Vagina (tissue), 2 donors: ENCODE measurements at regions not wholly inside any gene's neighbourhood (a gene's known extent, or its start where the extent isn't known, plus 50 kb on each side); places are given as distances from the start of the nearest gene placed in this dataset.

Experiments
- DNase-seq, 2 donors: peaks; one replicate each; pipeline ENCODE4 v3.0.0-alpha.2; 2017; ENCODE audit errors: extremely low spot score in 2 of 2
- H3K27ac ChIP-seq: fragments of 200-600 bp; sonication (generic); one replicate; pipeline ENCODE4 v1.5.1; 2019
- H3K27me3 ChIP-seq: fragments of 200-600 bp; sonication (generic); one replicate; pipeline ENCODE4 v1.5.1; 2019
- H3K36me3 ChIP-seq, 2 donors: fragments of 200-600 bp; sonication (generic); one replicate each; pipeline ENCODE4 v1.5.1; 2017 to 2019
- H3K4me1 ChIP-seq: fragments of 200-600 bp; sonication (generic); one replicate; pipeline ENCODE4 v1.5.1; 2019
- H3K4me3 ChIP-seq, 2 donors: fragments of 200-600 bp; sonication (generic); 1 replicate in 1 of 2; 2 replicates in 1 of 2; pipeline ENCODE4 v1.5.1; 2016 to 2019
- H3K9me3 ChIP-seq: fragments of 200-600 bp; sonication (generic); one replicate; pipeline ENCODE4 v1.5.1; 2019
- POLR2A ChIP-seq, 2 donors: fragments of 450-650 bp; IDR thresholded peaks; one replicate each; pipeline ENCODE4 v1.6.1; 2017; ENCODE audit warnings: antibody characterized with exemption in 2 of 2, mild to moderate bottlenecking in 2 of 2, moderate library complexity in 2 of 2
- POLR2AphosphoS5 ChIP-seq, 2 donors: sonication (generic); formaldehyde crosslinking; IDR thresholded peaks; one replicate each; pipeline ENCODE4 v1.9.0; 2017; ENCODE audit warnings: antibody characterized with exemption in 2 of 2, mild to moderate bottlenecking in 2 of 2, low read depth in 1 of 2; ENCODE audit not compliant: insufficient read depth in 1 of 2
- intact Hi-C: fragments of 100-400 bp; cut with DNase I; formaldehyde crosslinking; loops from one replicate; pipeline ENCODE4 v1.15.1; 2023
- TF ChIP-seq, protein P1 (sequence below), 3 experiments: fragments of 450-650 bp in 2 of 3; fragments of 200-600 bp in 1 of 3; sonication (generic) in 1 of 3; IDR thresholded peaks; one replicate each; pipeline ENCODE4 v1.5.1; 2017 to 2019; ENCODE audit warnings: antibody characterized with exemption in 3 of 3, mild to moderate bottlenecking in 2 of 3, moderate library complexity in 2 of 3

DNA sequence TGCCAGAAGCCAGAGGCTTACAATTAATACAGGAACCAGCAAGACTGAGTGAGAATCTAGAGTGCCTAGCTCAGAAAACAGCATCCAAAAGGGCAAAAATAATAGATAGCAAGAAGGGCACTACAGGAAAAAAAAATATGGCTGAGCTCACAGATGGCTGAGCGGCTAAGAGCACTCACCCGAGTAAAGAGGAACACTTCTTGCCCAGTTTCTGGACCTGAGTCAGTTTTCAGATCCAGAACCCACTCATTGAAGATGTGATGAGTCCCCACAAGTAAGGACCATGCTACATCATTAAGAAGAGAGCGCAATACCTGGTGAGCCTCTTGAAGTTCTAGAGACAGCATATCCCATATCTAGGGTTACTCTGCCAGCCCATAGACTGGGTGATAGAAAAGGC is 65.5 kb upstream of the MAP3K1 start:
- TF ChIP-seq POLR2AphosphoS5 (IDR thresholded peaks at IDR 0.05; ENCODE audit: insufficient read depth in 1 of 2, low read depth in 1 of 2) (no peak), POLR2A (IDR thresholded peaks at IDR 0.05) (no peak)
- TF ChIP-seq, protein P1, sequence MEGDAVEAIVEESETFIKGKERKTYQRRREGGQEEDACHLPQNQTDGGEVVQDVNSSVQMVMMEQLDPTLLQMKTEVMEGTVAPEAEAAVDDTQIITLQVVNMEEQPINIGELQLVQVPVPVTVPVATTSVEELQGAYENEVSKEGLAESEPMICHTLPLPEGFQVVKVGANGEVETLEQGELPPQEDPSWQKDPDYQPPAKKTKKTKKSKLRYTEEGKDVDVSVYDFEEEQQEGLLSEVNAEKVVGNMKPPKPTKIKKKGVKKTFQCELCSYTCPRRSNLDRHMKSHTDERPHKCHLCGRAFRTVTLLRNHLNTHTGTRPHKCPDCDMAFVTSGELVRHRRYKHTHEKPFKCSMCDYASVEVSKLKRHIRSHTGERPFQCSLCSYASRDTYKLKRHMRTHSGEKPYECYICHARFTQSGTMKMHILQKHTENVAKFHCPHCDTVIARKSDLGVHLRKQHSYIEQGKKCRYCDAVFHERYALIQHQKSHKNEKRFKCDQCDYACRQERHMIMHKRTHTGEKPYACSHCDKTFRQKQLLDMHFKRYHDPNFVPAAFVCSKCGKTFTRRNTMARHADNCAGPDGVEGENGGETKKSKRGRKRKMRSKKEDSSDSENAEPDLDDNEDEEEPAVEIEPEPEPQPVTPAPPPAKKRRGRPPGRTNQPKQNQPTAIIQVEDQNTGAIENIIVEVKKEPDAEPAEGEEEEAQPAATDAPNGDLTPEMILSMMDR (IDR thresholded peaks at IDR 0.05): no peak

DNA sequence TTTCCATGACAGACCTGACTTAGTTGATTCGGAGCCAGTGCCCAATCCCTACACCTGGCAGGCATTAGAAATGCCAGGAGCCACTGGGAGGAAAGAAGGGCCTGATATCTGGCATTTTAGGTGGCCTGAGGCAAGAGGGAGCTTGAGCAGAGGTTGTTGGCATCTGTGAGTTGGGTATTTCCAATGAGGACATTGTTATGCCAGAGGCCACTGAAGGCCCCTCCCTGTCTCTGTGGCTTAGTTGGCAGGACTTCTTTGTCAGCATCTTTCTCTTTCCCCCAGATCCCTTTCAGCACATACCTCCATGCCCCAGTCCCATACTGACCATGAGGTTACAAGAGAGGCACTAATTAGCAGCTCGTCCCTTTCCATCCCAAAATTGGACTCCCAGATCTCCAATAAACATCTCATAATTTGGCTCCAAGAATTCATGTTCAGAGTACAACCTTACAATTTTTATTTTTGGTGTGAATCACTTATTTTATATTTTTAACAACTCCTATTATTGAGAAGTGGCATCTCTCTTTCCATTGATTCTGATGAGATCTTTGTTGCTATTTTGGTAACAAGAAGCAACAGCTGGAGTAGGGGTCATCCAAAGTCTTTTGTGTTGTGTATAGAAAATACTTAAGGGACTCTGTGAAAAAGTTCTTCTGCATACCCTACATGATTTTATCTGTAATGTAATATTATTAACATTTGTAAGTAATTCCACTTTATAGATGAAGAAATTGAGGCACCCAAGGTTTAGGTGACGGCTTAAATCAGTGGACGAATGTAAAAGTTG is 68.6 kb upstream of the MAP3K1 start:
- Histone ChIP-seq H3K27ac (no peak overlapping the region), H3K27me3 (no peaks in the 10 kb centered on the region), H3K36me3 (no peaks in the 10 kb centered on the region), H3K9me3 (no peaks in the 10 kb centered on the region), H3K4me1 (no peaks in the 10 kb centered on the region), H3K4me3 (no peak overlapping the region)
- DNase-seq: no peak
- intact Hi-C loops: no loop called here
- TF ChIP-seq POLR2AphosphoS5 (IDR thresholded peaks at IDR 0.05; ENCODE audit: insufficient read depth in 1 of 2, low read depth in 1 of 2) (no peak), POLR2A (IDR thresholded peaks at IDR 0.05) (no peak)
- TF ChIP-seq, protein P1 (IDR thresholded peaks at IDR 0.05): no peak

More for the DNA sequence above, 65.5 kb upstream of the MAP3K1 start:
- intact Hi-C loops: no loop called here
- Histone ChIP-seq H3K36me3 (no peaks in the 10 kb centered on the region), H3K4me3 (no peak overlapping the region), H3K4me1 (no peaks in the 10 kb centered on the region), H3K27ac (no peak overlapping the region), H3K27me3 (no peaks in the 10 kb centered on the region), H3K9me3 (no peaks in the 10 kb centered on the region)
- DNase-seq: no peak

DNA sequence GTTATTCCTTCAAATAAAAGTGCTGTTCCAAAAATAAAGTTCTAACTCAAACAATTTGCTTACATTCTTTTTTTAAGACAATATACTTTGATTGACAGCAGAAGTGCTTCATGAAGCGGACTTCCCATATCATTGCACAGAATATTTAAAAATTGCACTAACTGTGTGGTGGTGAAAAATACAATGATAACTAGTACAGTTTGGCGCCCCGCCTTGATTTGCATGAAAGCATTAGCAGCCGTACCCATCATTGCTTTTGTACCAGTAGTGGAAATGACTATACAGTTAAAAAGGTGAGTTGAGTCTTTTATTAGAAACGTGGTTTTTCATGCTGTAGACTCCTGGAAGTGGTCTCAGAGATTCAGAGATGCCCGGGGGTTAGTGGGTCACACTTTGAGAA is 69.5 kb upstream of the MAP3K1 start:
- H3K27ac ChIP-seq: no peak overlapping the region
- no peaks in the 10 kb centered on the region for H3K36me3 ChIP-seq
- no peak for DNase-seq
- TF ChIP-seq POLR2A (IDR thresholded peaks at IDR 0.05) (no peak), POLR2AphosphoS5 (IDR thresholded peaks at IDR 0.05; ENCODE audit: insufficient read depth in 1 of 2, low read depth in 1 of 2) (no peak)
- TF ChIP-seq, protein P1 (IDR thresholded peaks at IDR 0.05): no peak
- no peak overlapping the region for H3K4me3 ChIP-seq
- intact Hi-C loops: no loop called here
- H3K27me3 ChIP-seq: no peaks in the 10 kb centered on the region
- no peaks in the 10 kb centered on the region for H3K9me3 ChIP-seq
- H3K4me1 ChIP-seq: no peaks in the 10 kb centered on the region

DNA sequence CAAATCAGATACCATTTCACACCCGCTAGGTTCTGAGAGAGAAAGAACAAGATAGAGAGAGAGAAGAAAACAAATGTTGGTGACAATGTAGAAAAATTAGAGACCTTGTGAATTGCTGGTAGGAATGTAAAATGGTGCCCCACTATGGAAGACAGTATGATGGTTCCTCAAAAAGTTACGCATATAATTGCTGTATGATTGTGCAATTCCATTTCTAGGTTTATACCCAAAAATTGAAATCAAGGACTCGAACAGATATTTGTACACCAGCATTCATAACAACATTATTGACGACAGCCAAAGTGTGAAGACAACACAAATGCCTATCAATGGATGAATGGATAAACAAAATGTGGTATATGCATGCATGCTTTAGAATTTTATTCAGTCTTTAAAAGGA is 74.5 kb upstream of the MAP3K1 start:
- Histone ChIP-seq H3K9me3 (no peaks in the 10 kb centered on the region), H3K27ac (no peak overlapping the region), H3K36me3 (no peaks in the 10 kb centered on the region), H3K27me3 (no peaks in the 10 kb centered on the region), H3K4me1 (peaks cover 15% of the 10 kb centered on the region), H3K4me3 (no peak overlapping the region)
- no peak for DNase-seq
- intact Hi-C loops: no loop called here
- no peak for TF ChIP-seq POLR2AphosphoS5 (IDR thresholded peaks at IDR 0.05; ENCODE audit: insufficient read depth in 1 of 2, low read depth in 1 of 2)
- no peak for TF ChIP-seq POLR2A (IDR thresholded peaks at IDR 0.05)
- TF ChIP-seq, protein P1 (IDR thresholded peaks at IDR 0.05): no peak

DNA sequence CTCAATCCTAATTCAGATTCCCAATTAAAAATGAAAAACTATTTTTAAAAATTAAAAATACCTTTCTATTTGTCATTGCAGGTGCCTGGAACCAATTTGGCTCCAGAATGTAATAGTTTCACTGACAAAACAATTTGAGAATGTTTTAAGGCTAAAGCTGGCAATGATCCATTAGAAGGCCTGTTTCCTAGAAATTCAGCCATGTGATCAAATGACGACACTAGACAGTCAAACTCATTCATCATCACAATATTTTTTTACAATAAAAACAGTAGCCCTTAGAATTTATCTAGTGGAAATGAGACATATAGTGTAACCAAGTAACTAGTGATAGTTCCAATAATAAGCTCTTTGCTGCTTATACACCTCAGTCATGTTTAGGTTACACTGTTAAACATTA is 75.4 kb upstream of the MAP3K1 start:
- Histone ChIP-seq H3K4me1 (peaks cover 15% of the 10 kb centered on the region), H3K36me3 (no peaks in the 10 kb centered on the region), H3K27me3 (no peaks in the 10 kb centered on the region), H3K4me3 (no peak overlapping the region), H3K27ac (no peak overlapping the region), H3K9me3 (no peaks in the 10 kb centered on the region)
- intact Hi-C loops: no loop called here
- no peak for DNase-seq
- TF ChIP-seq POLR2A (IDR thresholded peaks at IDR 0.05): no peak
